HEK293T (cell line): ENCODE measurements at regions not wholly inside any gene's neighbourhood (a gene's known extent, or its start where the extent isn't known, plus 50 kb on each side); places are given as distances from the start of the nearest gene placed in this dataset.

Experiments
- ARNT ChIP-seq: fragments of 450-650 bp; IDR thresholded peaks from 2 replicates; pipeline ENCODE4 v1.6.1; 2017; ENCODE audit warnings: mild to moderate bottlenecking
- ELF4 ChIP-seq: fragments of 450-650 bp; IDR thresholded peaks from 2 replicates; pipeline ENCODE4 v1.6.1; 2017; ENCODE audit warnings: antibody characterized with exemption
- FOXA1 ChIP-seq: fragments of 450-650 bp; IDR thresholded peaks from 2 replicates; pipeline ENCODE4 v1.6.1; 2016; ENCODE audit warnings: mild to moderate bottlenecking
- HDGF ChIP-seq: fragments of 450-650 bp; IDR thresholded peaks from 2 replicates; pipeline ENCODE4 v1.6.1; 2017; ENCODE audit warnings: antibody characterized with exemption, borderline replicate concordance
- TF ChIP-seq, protein P1 (sequence below): fragments of 450-650 bp; IDR thresholded peaks from 2 replicates; pipeline ENCODE4 v1.6.1; 2016

DNA sequence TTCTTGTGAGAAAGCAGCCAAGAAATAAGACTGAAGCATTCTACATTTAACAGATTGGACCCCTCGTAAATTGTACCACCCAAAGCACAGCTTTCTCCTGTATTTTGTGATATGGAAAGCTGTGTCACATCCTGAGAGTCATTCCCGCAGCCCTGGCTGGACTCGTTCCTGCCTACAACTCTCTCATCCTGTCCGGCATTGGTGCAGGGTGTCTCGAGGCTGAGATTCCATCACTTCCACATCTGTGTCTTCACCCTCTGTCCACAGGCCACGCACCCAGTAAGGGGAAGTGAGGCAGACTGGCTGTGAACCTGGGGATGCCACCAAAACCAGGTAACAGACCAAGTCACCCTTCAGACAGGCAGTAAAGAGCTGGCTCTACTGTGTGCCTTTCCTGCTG is 146.2 kb upstream of the KLF6 start:
- TF ChIP-seq ARNT (no peak), ELF4 (no peak), FOXA1 (no peak), HDGF (no peak)
- TF ChIP-seq, protein P1, sequence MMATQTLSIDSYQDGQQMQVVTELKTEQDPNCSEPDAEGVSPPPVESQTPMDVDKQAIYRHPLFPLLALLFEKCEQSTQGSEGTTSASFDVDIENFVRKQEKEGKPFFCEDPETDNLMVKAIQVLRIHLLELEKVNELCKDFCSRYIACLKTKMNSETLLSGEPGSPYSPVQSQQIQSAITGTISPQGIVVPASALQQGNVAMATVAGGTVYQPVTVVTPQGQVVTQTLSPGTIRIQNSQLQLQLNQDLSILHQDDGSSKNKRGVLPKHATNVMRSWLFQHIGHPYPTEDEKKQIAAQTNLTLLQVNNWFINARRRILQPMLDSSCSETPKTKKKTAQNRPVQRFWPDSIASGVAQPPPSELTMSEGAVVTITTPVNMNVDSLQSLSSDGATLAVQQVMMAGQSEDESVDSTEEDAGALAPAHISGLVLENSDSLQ, result no peak
